NCI-H1436 (cell line): ENCODE measurements at regions not wholly inside any gene's neighbourhood (a gene's known extent, or its start where the extent isn't known, plus 50 kb on each side); places are given as distances from the start of the nearest gene placed in this dataset.
"Not testable (repeated sequence)": the region's sequence is repeated elsewhere in the genome, so short reads cannot be mapped to it uniquely, and the experiment has no call there.

Experiments used
- DNase-seq: peaks from one replicate; lab custom pipeline; 2025; lab: John Stamatoyannopoulos, UW

GRCh38 chr4:25474690-25475089, 97.6 kb downstream of the ANAPC4 start:
- no peak for DNase-seq

GRCh38 chr4:25477221-25477620, 100.2 kb downstream of the ANAPC4 start:
- no peak for DNase-seq

- no peak for DNase-seq
These were observed 104.6 kb downstream of the ANAPC4 start for GRCh38 chr4:25481648-25482047.

GRCh38 chr4:25484243-25484721, 107.2 kb downstream of the ANAPC4 start:
- DNase-seq, result peak; percentile 63

- no peak for DNase-seq
These were observed 108.0 kb downstream of the ANAPC4 start for GRCh38 chr4:25485104-25485503.

- no peak for DNase-seq
These were observed 109.1 kb downstream of the ANAPC4 start for GRCh38 chr4:25486171-25486570.

- no peak for DNase-seq
These were observed 110.1 kb downstream of the ANAPC4 start for GRCh38 chr4:25487155-25487554.

GRCh38 chr4:25489253-25489797, 112.3 kb downstream of the ANAPC4 start:
- DNase-seq, result no peak

- no peak for DNase-seq
These were observed 116.4 kb downstream of the ANAPC4 start for GRCh38 chr4:25493466-25493865.

- no peak for DNase-seq
These were observed 117.1 kb downstream of the ANAPC4 start for GRCh38 chr4:25494166-25494565.

- no peak for DNase-seq
These were observed 123.7 kb downstream of the ANAPC4 start for GRCh38 chr4:25500626-25501316.

- no peak for DNase-seq
These were observed 125.1 kb downstream of the ANAPC4 start for GRCh38 chr4:25502115-25502514.

- no peak for DNase-seq
These were observed 126.7 kb downstream of the ANAPC4 start for GRCh38 chr4:25503779-25504178.

GRCh38 chr4:25504932-25505636, 128.0 kb downstream of the ANAPC4 start:
- DNase-seq, result no peak

- no peak for DNase-seq
These were observed 128.6 kb downstream of the ANAPC4 start for GRCh38 chr4:25505637-25505991.

- DNase-seq, result no peak
These were observed 129.0 kb downstream of the ANAPC4 start for GRCh38 chr4:25506032-25506571.

GRCh38 chr4:25509646-25510045, 132.6 kb downstream of the ANAPC4 start:
- DNase-seq, result no peak

GRCh38 chr4:25511823-25512222, 134.8 kb downstream of the ANAPC4 start:
- DNase-seq, result not testable (repeated sequence)

GRCh38 chr4:25513814-25514213, 136.8 kb downstream of the ANAPC4 start:
- no peak for DNase-seq

GRCh38 chr4:25523405-25523804, 132.2 kb upstream of the SLC34A2 start:
- DNase-seq, result no peak

GRCh38 chr4:25524663-25525062, 131.0 kb upstream of the SLC34A2 start:
- DNase-seq, result no peak

- DNase-seq, result no peak
These were observed 129.8 kb upstream of the SLC34A2 start for GRCh38 chr4:25525896-25526295.

- DNase-seq, result no peak
These were observed 128.6 kb upstream of the SLC34A2 start for GRCh38 chr4:25527034-25527433.
